GM10266 (cell line): ENCODE measurements at regions not wholly inside any gene's neighbourhood (a gene's known extent, or its start where the extent isn't known, plus 50 kb on each side); places are given as distances from the start of the nearest gene placed in this dataset.

Source experiments
- DNase-seq: peaks from one replicate; pipeline ENCODE4 v3.0.0; 2012; ENCODE audit errors: extremely low spot score
- CTCF ChIP-seq: IDR thresholded peaks from 2 replicates; pipeline ENCODE4 v1.5.1; 2012; ENCODE audit warnings: mild to moderate bottlenecking, low read depth; ENCODE audit not compliant: control insufficient read depth, insufficient read depth; ENCODE audit errors: missing control alignments

DNA sequence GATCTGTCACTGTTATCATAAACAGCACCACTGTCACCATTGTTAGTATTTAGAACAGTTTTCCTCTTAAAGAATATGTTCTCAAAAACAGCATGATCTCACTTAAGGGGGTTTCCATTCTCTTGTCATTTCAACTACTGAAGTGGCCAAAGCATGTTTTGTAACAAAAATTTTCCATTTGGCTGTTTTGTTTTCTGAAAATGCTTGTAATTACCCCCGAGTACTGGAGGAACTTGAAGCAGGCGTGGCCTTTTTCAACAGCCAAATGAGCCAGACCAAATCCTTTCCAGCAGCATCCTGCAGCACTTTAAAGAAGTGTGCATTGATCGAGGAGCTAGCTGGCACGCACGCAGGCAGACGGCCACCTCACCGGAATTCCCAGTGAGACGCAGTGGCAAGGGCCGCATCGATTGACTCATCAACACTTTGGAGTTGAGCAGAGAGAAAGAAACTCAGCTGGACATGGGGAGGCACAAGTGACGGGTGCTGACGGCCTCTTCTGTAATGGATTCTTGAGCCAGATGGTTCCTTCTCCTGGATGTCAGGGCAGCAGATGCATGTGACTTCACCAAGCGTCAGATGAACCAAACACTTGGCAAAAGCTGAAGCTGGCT, 234.3 kb upstream of the IGF1R start:
- DNase-seq, result no peak

GRCh38 chr15:98416222-98416855, 232.0 kb upstream of the IGF1R start:
- no peak for TF ChIP-seq CTCF
- DNase-seq, result no peak

More for the DNA sequence above, 234.3 kb upstream of the IGF1R start:
- TF ChIP-seq CTCF, result no peak

- no peak for TF ChIP-seq CTCF
These were observed 231.0 kb upstream of the IGF1R start for GRCh38 chr15:98417346-98417745.

DNA sequence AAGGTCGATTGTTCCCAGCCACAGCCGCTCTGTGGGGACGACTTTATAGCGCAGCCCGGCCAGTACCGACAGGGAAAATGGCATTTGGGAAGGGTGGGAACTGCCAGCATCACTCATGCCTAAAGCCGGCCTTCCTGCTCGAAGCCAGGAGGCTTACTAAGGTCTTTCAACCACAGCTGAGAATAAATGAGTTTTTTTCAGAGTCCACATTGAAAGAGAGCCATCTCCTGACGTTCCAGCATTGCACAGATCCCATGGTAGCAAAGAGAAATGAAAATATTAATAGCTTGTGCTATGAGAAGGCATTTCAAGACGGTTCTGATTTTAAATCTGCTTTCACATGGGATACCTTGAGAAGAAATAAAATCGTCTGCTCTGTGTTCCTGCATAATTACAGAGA, 230.2 kb upstream of the IGF1R start:
- TF ChIP-seq CTCF, result no peak
- no peak for DNase-seq

More at GRCh38 chr15:98417346-98417745, 231.0 kb upstream of the IGF1R start:
- no peak for DNase-seq

DNA sequence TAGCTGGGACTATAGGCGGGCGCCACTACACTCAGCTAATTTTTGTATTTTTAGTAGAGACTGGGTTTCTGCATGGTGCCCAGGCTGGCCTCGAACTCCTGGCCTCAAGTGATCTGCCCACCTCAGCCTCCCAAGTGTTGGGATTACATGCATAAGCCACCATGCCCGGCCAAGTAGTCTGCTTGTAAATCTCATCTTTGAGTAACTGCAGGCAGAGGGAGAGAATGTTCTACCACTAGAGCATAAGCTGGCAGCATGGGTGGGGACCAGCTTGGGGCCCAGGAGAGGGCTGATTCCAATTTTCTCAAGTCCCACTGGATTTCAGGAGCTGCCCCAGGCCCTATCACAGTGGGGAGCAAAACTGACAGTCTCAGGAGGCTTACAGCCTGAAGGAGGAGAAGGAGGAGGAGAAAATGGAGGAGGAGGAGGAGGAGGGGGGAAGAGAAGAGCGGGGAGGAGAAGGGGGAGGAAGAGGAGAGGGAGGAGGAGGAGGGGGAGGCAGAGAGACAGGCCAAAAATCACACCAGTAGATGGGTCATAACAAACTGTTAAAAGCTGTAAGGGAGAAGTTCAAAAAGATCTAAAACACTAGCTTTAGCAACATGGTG, 229.1 kb upstream of the IGF1R start:
- DNase-seq, result no peak

DNA sequence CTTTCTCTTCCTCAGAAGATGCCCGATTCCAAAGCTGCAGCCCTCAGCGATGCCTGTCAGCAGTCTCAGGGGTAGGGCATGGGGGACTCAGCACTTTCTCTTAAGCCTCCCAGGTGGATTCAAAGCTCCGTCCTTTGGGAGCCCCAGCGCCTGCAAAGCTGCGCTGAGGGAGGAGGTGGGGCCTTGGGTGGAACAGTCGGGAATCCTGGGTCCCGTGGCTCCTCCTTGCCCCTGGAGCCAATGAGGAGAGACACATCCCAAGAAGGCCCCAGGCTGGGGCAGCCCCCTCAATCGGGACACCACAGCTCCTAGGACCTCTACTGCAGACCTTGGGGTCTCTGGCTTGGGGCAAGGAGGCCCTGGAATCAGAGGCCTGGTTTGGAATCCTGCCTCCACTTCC, 227.5 kb upstream of the IGF1R start:
- no peak for DNase-seq
- no peak for TF ChIP-seq CTCF

More for the DNA sequence above, 229.1 kb upstream of the IGF1R start:
- no peak for TF ChIP-seq CTCF
